H1 (cell line): ENCODE measurements at regions not wholly inside any gene's neighbourhood (a gene's known extent, or its start where the extent isn't known, plus 50 kb on each side); places are given as distances from the start of the nearest gene placed in this dataset.

Experiments
- EGR1 ChIP-seq: IDR thresholded peaks from 2 replicates; pipeline ENCODE4 v1.6.1; 2011; ENCODE audit warnings: low read depth, low read length, borderline replicate concordance
- HDAC6 ChIP-seq: IDR thresholded peaks from one replicate; pipeline ENCODE4 v1.7.1; 2012; ENCODE audit warnings: low read depth, mild to moderate bottlenecking, inconsistent platforms, low read length, moderate library complexity
- NRF1 ChIP-seq: IDR thresholded peaks from 2 replicates; pipeline ENCODE4 v1.6.1; 2011; ENCODE audit warnings: mild to moderate bottlenecking, low read depth, low read length, improper control_type of control experiment
- PHF8 ChIP-seq: fragments of 200-600 bp; sonication (generic); conservative IDR thresholded peaks from 2 replicates; pipeline ENCODE4 v1.7.1; 2012; ENCODE audit warnings: low read depth, mild to moderate bottlenecking, inconsistent platforms, low read length, moderate library complexity
- POLR2A ChIP-seq, 2 experiments: IDR thresholded peaks; 1 replicate in 1 of 2; 2 replicates in 1 of 2; pipeline ENCODE4 v1.6.1; 2011; ENCODE audit warnings: low read depth in 2 of 2, low read length in 2 of 2, mild to moderate bottlenecking in 2 of 2; ENCODE audit errors: control extremely low read depth in 1 of 2
- RFX5 ChIP-seq: IDR thresholded peaks from 2 replicates; pipeline ENCODE4 v1.6.1; 2011; ENCODE audit warnings: low read depth, low read length, improper control_type of control experiment, borderline replicate concordance
- RNF2 ChIP-seq: fragments of 200-900, 300-1000 bp; sonication (generic); IDR thresholded peaks from 2 replicates; pipeline ENCODE4 v1.7.1; 2016; ENCODE audit warnings: borderline replicate concordance, low read depth, mild to moderate bottlenecking, antibody characterized with exemption, low read length; ENCODE audit not compliant: poor library complexity, severe bottlenecking; ENCODE audit errors: missing control alignments
- TBP ChIP-seq: IDR thresholded peaks from 2 replicates; pipeline ENCODE4 v1.6.1; 2011; ENCODE audit warnings: low read depth, low read length, improper control_type of control experiment
- YY1 ChIP-seq: IDR thresholded peaks from 2 replicates; pipeline ENCODE4 v1.6.1; 2011; ENCODE audit warnings: low read depth, mild to moderate bottlenecking, low read length
- ZNF274 ChIP-seq: IDR thresholded peaks from 2 replicates; pipeline ENCODE4 v1.7.0; 2012; ENCODE audit warnings: low read length, borderline replicate concordance; ENCODE audit errors: extremely low read depth
- TF ChIP-seq, protein P1 (sequence below): fragments of 300-600 bp; sonication (generic); IDR thresholded peaks from 2 replicates; pipeline ENCODE4 v1.7.1; 2012; ENCODE audit warnings: low read length, moderate library complexity, mild to moderate bottlenecking, inconsistent platforms; ENCODE audit not compliant: insufficient replicate concordance

DNA sequence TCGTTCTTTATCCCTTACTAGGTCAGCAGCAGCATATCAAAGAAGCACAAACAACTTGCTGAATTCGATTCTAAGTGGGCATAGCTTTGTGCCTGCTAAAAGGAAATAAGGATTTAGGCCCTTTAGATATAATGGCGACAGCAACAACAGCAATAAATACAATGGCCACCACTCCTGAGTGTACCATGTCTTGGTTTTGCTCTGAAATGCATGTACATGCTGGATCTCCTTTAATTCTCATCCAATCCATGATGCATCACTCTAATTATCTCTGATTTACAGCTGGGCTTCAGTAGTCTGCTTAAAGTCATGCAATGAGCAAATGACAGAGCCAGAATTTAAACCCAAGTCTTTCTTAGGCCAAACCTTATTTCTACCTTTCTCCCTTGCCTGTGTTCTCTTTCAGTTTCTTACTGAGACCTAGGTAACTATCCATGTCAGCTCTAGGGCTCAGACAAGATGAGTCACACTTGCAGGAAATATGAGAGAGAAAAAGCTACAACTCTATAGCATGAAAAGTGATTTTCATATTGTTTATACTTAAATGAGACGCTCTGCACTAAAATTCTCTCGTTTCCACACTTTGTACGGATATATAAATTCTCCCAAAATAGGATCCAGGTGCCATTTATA is 111.8 kb downstream of the HMHB1 start (continued):
- TF ChIP-seq, protein P1, sequence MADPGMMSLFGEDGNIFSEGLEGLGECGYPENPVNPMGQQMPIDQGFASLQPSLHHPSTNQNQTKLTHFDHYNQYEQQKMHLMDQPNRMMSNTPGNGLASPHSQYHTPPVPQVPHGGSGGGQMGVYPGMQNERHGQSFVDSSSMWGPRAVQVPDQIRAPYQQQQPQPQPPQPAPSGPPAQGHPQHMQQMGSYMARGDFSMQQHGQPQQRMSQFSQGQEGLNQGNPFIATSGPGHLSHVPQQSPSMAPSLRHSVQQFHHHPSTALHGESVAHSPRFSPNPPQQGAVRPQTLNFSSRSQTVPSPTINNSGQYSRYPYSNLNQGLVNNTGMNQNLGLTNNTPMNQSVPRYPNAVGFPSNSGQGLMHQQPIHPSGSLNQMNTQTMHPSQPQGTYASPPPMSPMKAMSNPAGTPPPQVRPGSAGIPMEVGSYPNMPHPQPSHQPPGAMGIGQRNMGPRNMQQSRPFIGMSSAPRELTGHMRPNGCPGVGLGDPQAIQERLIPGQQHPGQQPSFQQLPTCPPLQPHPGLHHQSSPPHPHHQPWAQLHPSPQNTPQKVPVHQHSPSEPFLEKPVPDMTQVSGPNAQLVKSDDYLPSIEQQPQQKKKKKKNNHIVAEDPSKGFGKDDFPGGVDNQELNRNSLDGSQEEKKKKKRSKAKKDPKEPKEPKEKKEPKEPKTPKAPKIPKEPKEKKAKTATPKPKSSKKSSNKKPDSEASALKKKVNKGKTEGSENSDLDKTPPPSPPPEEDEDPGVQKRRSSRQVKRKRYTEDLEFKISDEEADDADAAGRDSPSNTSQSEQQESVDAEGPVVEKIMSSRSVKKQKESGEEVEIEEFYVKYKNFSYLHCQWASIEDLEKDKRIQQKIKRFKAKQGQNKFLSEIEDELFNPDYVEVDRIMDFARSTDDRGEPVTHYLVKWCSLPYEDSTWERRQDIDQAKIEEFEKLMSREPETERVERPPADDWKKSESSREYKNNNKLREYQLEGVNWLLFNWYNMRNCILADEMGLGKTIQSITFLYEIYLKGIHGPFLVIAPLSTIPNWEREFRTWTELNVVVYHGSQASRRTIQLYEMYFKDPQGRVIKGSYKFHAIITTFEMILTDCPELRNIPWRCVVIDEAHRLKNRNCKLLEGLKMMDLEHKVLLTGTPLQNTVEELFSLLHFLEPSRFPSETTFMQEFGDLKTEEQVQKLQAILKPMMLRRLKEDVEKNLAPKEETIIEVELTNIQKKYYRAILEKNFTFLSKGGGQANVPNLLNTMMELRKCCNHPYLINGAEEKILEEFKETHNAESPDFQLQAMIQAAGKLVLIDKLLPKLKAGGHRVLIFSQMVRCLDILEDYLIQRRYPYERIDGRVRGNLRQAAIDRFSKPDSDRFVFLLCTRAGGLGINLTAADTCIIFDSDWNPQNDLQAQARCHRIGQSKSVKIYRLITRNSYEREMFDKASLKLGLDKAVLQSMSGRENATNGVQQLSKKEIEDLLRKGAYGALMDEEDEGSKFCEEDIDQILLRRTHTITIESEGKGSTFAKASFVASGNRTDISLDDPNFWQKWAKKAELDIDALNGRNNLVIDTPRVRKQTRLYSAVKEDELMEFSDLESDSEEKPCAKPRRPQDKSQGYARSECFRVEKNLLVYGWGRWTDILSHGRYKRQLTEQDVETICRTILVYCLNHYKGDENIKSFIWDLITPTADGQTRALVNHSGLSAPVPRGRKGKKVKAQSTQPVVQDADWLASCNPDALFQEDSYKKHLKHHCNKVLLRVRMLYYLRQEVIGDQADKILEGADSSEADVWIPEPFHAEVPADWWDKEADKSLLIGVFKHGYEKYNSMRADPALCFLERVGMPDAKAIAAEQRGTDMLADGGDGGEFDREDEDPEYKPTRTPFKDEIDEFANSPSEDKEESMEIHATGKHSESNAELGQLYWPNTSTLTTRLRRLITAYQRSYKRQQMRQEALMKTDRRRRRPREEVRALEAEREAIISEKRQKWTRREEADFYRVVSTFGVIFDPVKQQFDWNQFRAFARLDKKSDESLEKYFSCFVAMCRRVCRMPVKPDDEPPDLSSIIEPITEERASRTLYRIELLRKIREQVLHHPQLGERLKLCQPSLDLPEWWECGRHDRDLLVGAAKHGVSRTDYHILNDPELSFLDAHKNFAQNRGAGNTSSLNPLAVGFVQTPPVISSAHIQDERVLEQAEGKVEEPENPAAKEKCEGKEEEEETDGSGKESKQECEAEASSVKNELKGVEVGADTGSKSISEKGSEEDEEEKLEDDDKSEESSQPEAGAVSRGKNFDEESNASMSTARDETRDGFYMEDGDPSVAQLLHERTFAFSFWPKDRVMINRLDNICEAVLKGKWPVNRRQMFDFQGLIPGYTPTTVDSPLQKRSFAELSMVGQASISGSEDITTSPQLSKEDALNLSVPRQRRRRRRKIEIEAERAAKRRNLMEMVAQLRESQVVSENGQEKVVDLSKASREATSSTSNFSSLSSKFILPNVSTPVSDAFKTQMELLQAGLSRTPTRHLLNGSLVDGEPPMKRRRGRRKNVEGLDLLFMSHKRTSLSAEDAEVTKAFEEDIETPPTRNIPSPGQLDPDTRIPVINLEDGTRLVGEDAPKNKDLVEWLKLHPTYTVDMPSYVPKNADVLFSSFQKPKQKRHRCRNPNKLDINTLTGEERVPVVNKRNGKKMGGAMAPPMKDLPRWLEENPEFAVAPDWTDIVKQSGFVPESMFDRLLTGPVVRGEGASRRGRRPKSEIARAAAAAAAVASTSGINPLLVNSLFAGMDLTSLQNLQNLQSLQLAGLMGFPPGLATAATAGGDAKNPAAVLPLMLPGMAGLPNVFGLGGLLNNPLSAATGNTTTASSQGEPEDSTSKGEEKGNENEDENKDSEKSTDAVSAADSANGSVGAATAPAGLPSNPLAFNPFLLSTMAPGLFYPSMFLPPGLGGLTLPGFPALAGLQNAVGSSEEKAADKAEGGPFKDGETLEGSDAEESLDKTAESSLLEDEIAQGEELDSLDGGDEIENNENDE, result no peak
- TF ChIP-seq TBP (no peak), HDAC6 (no peak), RFX5 (no peak), POLR2A (IDR thresholded peaks at IDR 0.05; ENCODE audit: control extremely low read depth in 1 of 2, low read depth in 2 of 2, low read length in 2 of 2) (no peak), PHF8 (no peak), EGR1 (no peak), NRF1 (no peak), YY1 (no peak), ZNF274 (no peak), RNF2 (no peak)
